Astrocyte (in vitro differentiated cells and primary cell): ENCODE measurements at regions not wholly inside any gene's neighbourhood (a gene's known extent, or its start where the extent isn't known, plus 50 kb on each side); places are given as distances from the start of the nearest gene placed in this dataset.

ENCODE experiments used
- DNase-seq: peaks from one replicate; pipeline ENCODE4 v3.0.0-alpha.2; 2010; ENCODE audit warnings: low read depth
- FAIRE-seq: peaks from 2 replicates; lab custom pipeline; 2011; peaks lifted over from hg19 to GRCh38; lab: Jason Lieb, UNC
- H2AFZ ChIP-seq: 2 replicates; pipeline ENCODE4 v1.6.0; 2012; ENCODE audit warnings: low read depth, low read length, inconsistent platforms
- H3K27ac ChIP-seq: 2 replicates; pipeline ENCODE4 v1.5.1; 2011; ENCODE audit warnings: low read depth, low read length, inconsistent platforms
- H3K27me3 ChIP-seq: 2 replicates; pipeline ENCODE4 v1.6.0; 2011; ENCODE audit warnings: low read length, inconsistent platforms; ENCODE audit not compliant: insufficient read depth
- H3K36me3 ChIP-seq: 2 replicates; pipeline ENCODE4 v1.5.1; 2011; ENCODE audit warnings: low read length, inconsistent platforms; ENCODE audit not compliant: insufficient read depth
- H3K4me1 ChIP-seq: 2 replicates; pipeline ENCODE4 v1.5.1; 2011; ENCODE audit warnings: low read length, inconsistent platforms; ENCODE audit not compliant: insufficient read depth
- H3K4me2 ChIP-seq: 2 replicates; pipeline ENCODE4 v1.6.0; 2012; ENCODE audit warnings: low read length, inconsistent platforms
- H3K4me3 ChIP-seq: 2 replicates; pipeline ENCODE4 v1.5.1; 2011; ENCODE audit warnings: low read depth, mild to moderate bottlenecking, low read length, inconsistent platforms; ENCODE audit not compliant: insufficient read depth
- H3K79me2 ChIP-seq: 2 replicates; pipeline ENCODE4 v1.6.0; 2012; ENCODE audit warnings: mild to moderate bottlenecking, low read length, inconsistent platforms; ENCODE audit not compliant: insufficient read depth
- H3K9ac ChIP-seq: 2 replicates; pipeline ENCODE4 v1.6.0; 2012; ENCODE audit warnings: mild to moderate bottlenecking, low read length, inconsistent platforms
- H3K9me3 ChIP-seq: 2 replicates; pipeline ENCODE4 v1.5.1; 2012; ENCODE audit warnings: low read depth, mild to moderate bottlenecking, low read length, inconsistent platforms; ENCODE audit not compliant: insufficient read depth
- H4K20me1 ChIP-seq: 2 replicates; pipeline ENCODE4 v1.6.0; 2012; ENCODE audit warnings: low read length, inconsistent platforms; ENCODE audit not compliant: insufficient read depth
- H3K27ac Mint-ChIP-seq: one replicate; pipeline ENCODE4 v1.8.0; 2021; ENCODE audit warnings: mild to moderate bottlenecking, mixed read lengths; ENCODE audit not compliant: unreplicated experiment
- H3K27me3 Mint-ChIP-seq: one replicate; pipeline ENCODE4 v1.8.0; 2021; ENCODE audit warnings: low read depth, mixed read lengths; ENCODE audit not compliant: unreplicated experiment
- H3K36me3 Mint-ChIP-seq: one replicate; pipeline ENCODE4 v1.8.0; 2021; ENCODE audit warnings: low read depth, mixed read lengths; ENCODE audit not compliant: unreplicated experiment
- H3K4me1 Mint-ChIP-seq: one replicate; pipeline ENCODE4 v1.8.0; 2021; ENCODE audit warnings: low read depth, mixed read lengths; ENCODE audit not compliant: unreplicated experiment
- H3K4me3 Mint-ChIP-seq: one replicate; pipeline ENCODE4 v1.8.0; 2021; ENCODE audit warnings: mild to moderate bottlenecking, moderate library complexity, mixed read lengths; ENCODE audit not compliant: unreplicated experiment
- H3K9me3 Mint-ChIP-seq: one replicate; pipeline ENCODE4 v1.8.0; 2021; ENCODE audit warnings: mild to moderate bottlenecking, mixed read lengths; ENCODE audit not compliant: unreplicated experiment
- EZH2 ChIP-seq: IDR thresholded peaks from 2 replicates; pipeline ENCODE4 v1.6.1; 2012; ENCODE audit warnings: mild to moderate bottlenecking, low read length, inconsistent platforms; ENCODE audit not compliant: insufficient read depth
- TF ChIP-seq, protein P1 (sequence below): IDR thresholded peaks from 2 replicates; pipeline ENCODE4 v1.5.1; 2011; ENCODE audit warnings: low read depth, mild to moderate bottlenecking, inconsistent platforms, low read length, moderate library complexity; ENCODE audit not compliant: insufficient read depth

DNA sequence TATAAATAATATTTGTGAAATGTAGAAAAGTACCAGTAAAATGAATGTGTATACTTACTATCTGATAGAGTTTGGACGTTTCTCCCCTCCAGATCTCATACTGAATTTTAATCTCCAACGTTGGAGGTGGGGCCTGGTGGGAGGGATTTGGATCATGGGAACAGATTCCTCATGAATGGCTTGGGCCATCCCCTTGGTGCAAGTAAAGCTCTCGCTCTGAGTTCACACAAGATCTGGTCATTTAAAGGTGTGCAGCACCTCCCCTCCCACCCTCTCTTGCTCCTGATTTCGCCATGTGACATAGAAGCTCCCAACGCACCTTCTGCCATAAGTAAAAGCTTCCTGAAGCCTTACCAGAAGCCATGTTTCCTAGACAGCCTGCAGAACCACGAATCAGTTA, 219.0 kb downstream of the HACE1 start:
- H3K36me3 ChIP-seq = no peaks in the 10 kb centered on the region
- H3K9me3 ChIP-seq = no peaks in the 10 kb centered on the region
- Mint-ChIP-seq H3K9me3 (no peaks in the 10 kb centered on the region), H3K27me3 (no peaks in the 10 kb centered on the region), H3K36me3 (no peaks in the 10 kb centered on the region), H3K4me1 (peaks cover 8% of the 10 kb centered on the region), H3K4me3 (no peak overlapping the region), H3K27ac (no peak overlapping the region)
- no peaks in the 10 kb centered on the region for H4K20me1 ChIP-seq
- no peaks in the 10 kb centered on the region for H3K27me3 ChIP-seq
- no peaks in the 10 kb centered on the region for H3K79me2 ChIP-seq
- no peaks in the 10 kb centered on the region for H3K4me1 ChIP-seq
- no peak overlapping the region for H3K9ac ChIP-seq
- no peak overlapping the region for H2AFZ ChIP-seq
- H3K4me2 ChIP-seq = no peak overlapping the region
- H3K4me3 ChIP-seq = no peak overlapping the region
- no peak overlapping the region for H3K27ac ChIP-seq
- TF ChIP-seq, protein P1, sequence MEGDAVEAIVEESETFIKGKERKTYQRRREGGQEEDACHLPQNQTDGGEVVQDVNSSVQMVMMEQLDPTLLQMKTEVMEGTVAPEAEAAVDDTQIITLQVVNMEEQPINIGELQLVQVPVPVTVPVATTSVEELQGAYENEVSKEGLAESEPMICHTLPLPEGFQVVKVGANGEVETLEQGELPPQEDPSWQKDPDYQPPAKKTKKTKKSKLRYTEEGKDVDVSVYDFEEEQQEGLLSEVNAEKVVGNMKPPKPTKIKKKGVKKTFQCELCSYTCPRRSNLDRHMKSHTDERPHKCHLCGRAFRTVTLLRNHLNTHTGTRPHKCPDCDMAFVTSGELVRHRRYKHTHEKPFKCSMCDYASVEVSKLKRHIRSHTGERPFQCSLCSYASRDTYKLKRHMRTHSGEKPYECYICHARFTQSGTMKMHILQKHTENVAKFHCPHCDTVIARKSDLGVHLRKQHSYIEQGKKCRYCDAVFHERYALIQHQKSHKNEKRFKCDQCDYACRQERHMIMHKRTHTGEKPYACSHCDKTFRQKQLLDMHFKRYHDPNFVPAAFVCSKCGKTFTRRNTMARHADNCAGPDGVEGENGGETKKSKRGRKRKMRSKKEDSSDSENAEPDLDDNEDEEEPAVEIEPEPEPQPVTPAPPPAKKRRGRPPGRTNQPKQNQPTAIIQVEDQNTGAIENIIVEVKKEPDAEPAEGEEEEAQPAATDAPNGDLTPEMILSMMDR = no peak
- no peak for TF ChIP-seq EZH2
- no peak for DNase-seq
- FAIRE-seq = no peak

DNA sequence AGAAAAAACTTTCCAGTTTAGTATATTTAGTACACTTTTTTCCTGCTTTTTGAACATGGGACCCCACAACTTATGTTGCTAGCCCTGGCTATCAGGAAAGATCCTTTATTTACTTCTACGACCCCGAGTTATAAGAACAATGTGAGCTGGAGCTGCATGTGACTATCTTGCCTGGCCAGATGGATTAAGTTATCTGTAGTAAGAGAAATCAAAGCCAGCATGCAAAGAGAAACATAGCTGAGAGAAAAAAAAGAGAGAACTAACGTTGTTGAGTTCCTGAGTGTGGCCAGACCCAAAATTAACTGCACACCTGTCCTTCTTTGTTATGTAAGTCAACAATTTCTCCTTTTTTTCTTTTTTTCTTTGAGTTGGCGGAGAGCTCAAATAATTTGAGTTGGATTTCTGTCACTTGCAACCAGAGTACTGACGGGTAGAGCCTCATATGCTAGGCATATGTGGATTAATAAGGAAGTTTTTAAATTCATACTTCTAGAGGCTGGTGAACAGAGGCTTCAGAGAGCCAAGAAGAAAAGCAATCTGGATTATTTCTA, 219.5 kb downstream of the HACE1 start:
- Histone ChIP-seq H3K9me3 (no peaks in the 10 kb centered on the region), H3K36me3 (no peaks in the 10 kb centered on the region), H3K4me3 (no peak overlapping the region), H3K27me3 (no peaks in the 10 kb centered on the region), H3K4me2 (no peak overlapping the region), H4K20me1 (no peaks in the 10 kb centered on the region), H3K27ac (no peak overlapping the region), H2AFZ (no peak overlapping the region), H3K9ac (no peak overlapping the region), H3K79me2 (no peaks in the 10 kb centered on the region), H3K4me1 (no peaks in the 10 kb centered on the region)
- Mint-ChIP-seq H3K9me3 (no peaks in the 10 kb centered on the region), H3K36me3 (no peaks in the 10 kb centered on the region), H3K4me1 (peaks cover 8% of the 10 kb centered on the region), H3K27me3 (no peaks in the 10 kb centered on the region), H3K27ac (no peak overlapping the region), H3K4me3 (no peak overlapping the region)
- TF ChIP-seq, protein P1 = no peak
- no peak for TF ChIP-seq EZH2
- FAIRE-seq (no peak), DNase-seq (no peak)

DNA sequence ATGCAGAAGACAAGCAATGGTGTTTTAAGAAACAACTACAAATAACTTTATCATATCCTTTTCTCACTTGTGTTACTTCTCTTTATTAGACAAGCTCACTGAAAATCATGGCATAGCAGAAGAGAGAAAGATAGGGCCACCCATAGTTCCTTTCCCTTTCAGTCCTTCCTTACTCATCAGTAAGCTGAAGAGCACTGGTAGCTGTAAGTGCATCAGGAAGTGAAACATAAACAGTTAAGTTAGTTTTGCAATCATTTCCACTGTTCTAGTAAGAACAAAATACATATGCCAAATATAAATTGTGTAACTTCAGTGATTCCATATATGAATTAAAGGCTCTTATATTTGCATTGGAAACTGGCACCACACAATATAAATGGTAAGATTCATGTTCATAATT, 220.1 kb downstream of the HACE1 start:
- Histone ChIP-seq H3K4me3 (no peak overlapping the region), H3K36me3 (no peaks in the 10 kb centered on the region), H3K4me1 (no peaks in the 10 kb centered on the region), H4K20me1 (no peaks in the 10 kb centered on the region), H3K27me3 (no peaks in the 10 kb centered on the region), H3K9me3 (no peaks in the 10 kb centered on the region), H3K4me2 (no peak overlapping the region), H3K9ac (no peak overlapping the region), H3K27ac (no peak overlapping the region), H2AFZ (no peak overlapping the region), H3K79me2 (no peaks in the 10 kb centered on the region)
- Mint-ChIP-seq H3K4me3 (no peak overlapping the region), H3K4me1 (peaks cover 8% of the 10 kb centered on the region), H3K27ac (no peak overlapping the region), H3K27me3 (no peaks in the 10 kb centered on the region), H3K9me3 (no peaks in the 10 kb centered on the region), H3K36me3 (no peaks in the 10 kb centered on the region)
- FAIRE-seq (no peak), DNase-seq (peak; percentile 2)
- TF ChIP-seq, protein P1 = no peak
- TF ChIP-seq EZH2 = no peak
